CD14-positive monocyte (primary cell): ENCODE measurements at regions not wholly inside any gene's neighbourhood (a gene's known extent, or its start where the extent isn't known, plus 50 kb on each side); places are given as distances from the start of the nearest gene placed in this dataset.

Experiments used
- DNase-seq, 3 donors: peaks; one replicate each; pipeline ENCODE4 v3.0.0-alpha.2; 2011 to 2022
- H2AFZ ChIP-seq: 2 replicates; pipeline ENCODE4 v1.6.0; 2012; ENCODE audit warnings: mild to moderate bottlenecking, low read depth, low read length, inconsistent platforms; ENCODE audit not compliant: insufficient read depth, poor library complexity, severe bottlenecking
- H3K27ac ChIP-seq, 2 donors: 1 replicate in 1 of 2; 2 replicates in 1 of 2; pipeline ENCODE4 v1.5.1; 2012 to 2013; ENCODE audit warnings: low read length in 2 of 2, control low read depth in 1 of 2, inconsistent platforms in 1 of 2, low read depth in 1 of 2, mild to moderate bottlenecking in 1 of 2
- H3K27me3 ChIP-seq, 2 donors: one replicate each; pipeline versions ENCODE4 v1.6.0 to v1.6.1; 2011 to 2013; ENCODE audit warnings: low read length in 2 of 2; ENCODE audit not compliant: control insufficient read depth in 2 of 2, insufficient read depth in 2 of 2
- H3K36me3 ChIP-seq, 2 donors: replicated peaks in 1 of 2; 1 replicate in 1 of 2; 2 replicates in 1 of 2; pipeline versions ENCODE4 v1.5.1 to v1.6.1; 2012 to 2013; ENCODE audit warnings: low read length in 2 of 2, control low read depth in 1 of 2, inconsistent platforms in 1 of 2, mild to moderate bottlenecking in 1 of 2; ENCODE audit not compliant: insufficient read depth in 2 of 2, control insufficient read depth in 1 of 2
- H3K4me1 ChIP-seq, 2 donors: 1 replicate in 1 of 2; 2 replicates in 1 of 2; pipeline versions ENCODE4 v1.5.1 to v1.6.1; 2012 to 2013; ENCODE audit warnings: low read length in 2 of 2, control low read depth in 1 of 2, inconsistent platforms in 1 of 2, mild to moderate bottlenecking in 1 of 2, moderate library complexity in 1 of 2; ENCODE audit not compliant: insufficient read depth in 2 of 2, control insufficient read depth in 1 of 2
- H3K4me2 ChIP-seq: replicated peaks from 2 replicates; pipeline ENCODE3; 2012; ENCODE audit warnings: low read length, moderate library complexity, mild to moderate bottlenecking; ENCODE audit not compliant: poor library complexity, severe bottlenecking; ENCODE audit errors: extremely low read depth
- H3K4me3 ChIP-seq, 3 experiments: fragments of 200-600 bp in 1 of 3; sonication (generic) in 1 of 3; replicated peaks in 1 of 3; 1 replicate in 2 of 3; 2 replicates in 1 of 3; pipeline ENCODE4 v1.5.1; 2011 to 2013; ENCODE audit warnings: low read length in 3 of 3, mild to moderate bottlenecking in 3 of 3, control low read depth in 2 of 3, low read depth in 2 of 3, inconsistent platforms in 1 of 3, moderate library complexity in 1 of 3
- H3K79me2 ChIP-seq: 2 replicates; pipeline ENCODE4 v1.6.0; 2012; ENCODE audit warnings: mild to moderate bottlenecking, control low read depth, inconsistent platforms, low read length, moderate library complexity; ENCODE audit not compliant: insufficient read depth
- H3K9ac ChIP-seq: 2 replicates; pipeline ENCODE4 v1.6.0; 2017; ENCODE audit warnings: low read length, mild to moderate bottlenecking; ENCODE audit not compliant: insufficient read depth, poor library complexity, severe bottlenecking
- H3K9me3 ChIP-seq, 2 donors: replicated peaks in 1 of 2; 1 replicate in 1 of 2; 2 replicates in 1 of 2; pipeline versions ENCODE4 v1.5.1 to v1.6.1; 2012 to 2013; ENCODE audit warnings: low read length in 2 of 2, control low read depth in 1 of 2; ENCODE audit not compliant: control insufficient read depth in 1 of 2, insufficient read depth in 1 of 2
- H4K20me1 ChIP-seq: 2 replicates; pipeline ENCODE4 v1.6.0; 2012; ENCODE audit warnings: mild to moderate bottlenecking, low read length, control low read depth, moderate library complexity; ENCODE audit not compliant: insufficient read depth
- H3K27ac Mint-ChIP-seq, 7 donors: one replicate each; pipeline ENCODE4 v1.8.0; 2020; ENCODE audit warnings: mild to moderate bottlenecking in 7 of 7, mixed read lengths in 7 of 7, moderate library complexity in 6 of 7, inconsistent platforms in 2 of 7
- H3K27me3 Mint-ChIP-seq, 3 donors: one replicate each; pipeline ENCODE4 v1.8.0; 2021 to 2022; ENCODE audit warnings: low read depth in 3 of 3, mild to moderate bottlenecking in 3 of 3, mixed read lengths in 3 of 3, moderate library complexity in 3 of 3, inconsistent platforms in 1 of 3
- H3K36me3 Mint-ChIP-seq, 2 donors: one replicate each; pipeline ENCODE4 v1.8.0; 2020; ENCODE audit warnings: mixed read lengths in 2 of 2, inconsistent platforms in 1 of 2, mild to moderate bottlenecking in 1 of 2
- H3K4me1 Mint-ChIP-seq: one replicate; pipeline ENCODE4 v1.8.0; 2020; ENCODE audit warnings: mild to moderate bottlenecking, mixed read lengths
- H3K4me3 Mint-ChIP-seq, 2 donors: one replicate each; pipeline ENCODE4 v1.8.0; 2020; ENCODE audit warnings: mild to moderate bottlenecking in 2 of 2, mixed read lengths in 2 of 2, moderate library complexity in 1 of 2
- H3K9me3 Mint-ChIP-seq, 7 donors: one replicate each; pipeline ENCODE4 v1.8.0; 2020 to 2022; ENCODE audit warnings: mixed read lengths in 7 of 7, mild to moderate bottlenecking in 6 of 7, moderate library complexity in 6 of 7, inconsistent platforms in 2 of 7
- WGBS: methylation state at CpG from one replicate; pipeline ENCODE4 v1.1.5; 2013; ENCODE audit warnings: missing lambda C conversion rate; ENCODE audit not compliant: insufficient coverage; 5-methylcytosine and 5-hydroxymethylcytosine counted together
- intact Hi-C, 2 donors: fragments of 100-400 bp; cut with micrococcal nuclease; formaldehyde crosslinking; loops; one replicate each; pipeline versions ENCODE4 v1.15.0 to v1.15.1; 2023
- TF ChIP-seq, protein P1 (sequence below): fragments of 200-600 bp; IDR thresholded peaks from one replicate; pipeline ENCODE4 v1.8.0; 2022; ENCODE audit warnings: antibody characterized with exemption, mild to moderate bottlenecking

DNA sequence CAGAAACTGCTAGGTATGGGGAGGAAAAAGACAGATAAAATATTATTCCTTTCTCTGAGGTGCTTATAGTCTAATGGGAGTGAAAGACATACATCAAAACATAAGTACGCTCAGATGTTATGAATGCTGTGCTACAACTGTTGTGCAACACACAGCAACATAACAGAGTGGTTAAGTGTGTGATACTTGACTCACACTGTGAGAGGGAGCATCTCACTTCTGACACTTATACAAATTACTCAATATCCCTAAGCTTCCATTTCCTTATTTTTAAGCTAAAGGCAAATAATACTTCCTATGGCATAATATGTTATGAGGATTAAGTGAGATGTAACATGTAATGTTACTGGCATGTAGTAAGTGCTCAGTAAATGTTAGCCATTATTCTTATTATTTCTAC lies 110.6 kb upstream of the FER start:
- intact Hi-C loops: no loop called here
- TF ChIP-seq, protein P1, sequence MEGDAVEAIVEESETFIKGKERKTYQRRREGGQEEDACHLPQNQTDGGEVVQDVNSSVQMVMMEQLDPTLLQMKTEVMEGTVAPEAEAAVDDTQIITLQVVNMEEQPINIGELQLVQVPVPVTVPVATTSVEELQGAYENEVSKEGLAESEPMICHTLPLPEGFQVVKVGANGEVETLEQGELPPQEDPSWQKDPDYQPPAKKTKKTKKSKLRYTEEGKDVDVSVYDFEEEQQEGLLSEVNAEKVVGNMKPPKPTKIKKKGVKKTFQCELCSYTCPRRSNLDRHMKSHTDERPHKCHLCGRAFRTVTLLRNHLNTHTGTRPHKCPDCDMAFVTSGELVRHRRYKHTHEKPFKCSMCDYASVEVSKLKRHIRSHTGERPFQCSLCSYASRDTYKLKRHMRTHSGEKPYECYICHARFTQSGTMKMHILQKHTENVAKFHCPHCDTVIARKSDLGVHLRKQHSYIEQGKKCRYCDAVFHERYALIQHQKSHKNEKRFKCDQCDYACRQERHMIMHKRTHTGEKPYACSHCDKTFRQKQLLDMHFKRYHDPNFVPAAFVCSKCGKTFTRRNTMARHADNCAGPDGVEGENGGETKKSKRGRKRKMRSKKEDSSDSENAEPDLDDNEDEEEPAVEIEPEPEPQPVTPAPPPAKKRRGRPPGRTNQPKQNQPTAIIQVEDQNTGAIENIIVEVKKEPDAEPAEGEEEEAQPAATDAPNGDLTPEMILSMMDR: no peak

DNA sequence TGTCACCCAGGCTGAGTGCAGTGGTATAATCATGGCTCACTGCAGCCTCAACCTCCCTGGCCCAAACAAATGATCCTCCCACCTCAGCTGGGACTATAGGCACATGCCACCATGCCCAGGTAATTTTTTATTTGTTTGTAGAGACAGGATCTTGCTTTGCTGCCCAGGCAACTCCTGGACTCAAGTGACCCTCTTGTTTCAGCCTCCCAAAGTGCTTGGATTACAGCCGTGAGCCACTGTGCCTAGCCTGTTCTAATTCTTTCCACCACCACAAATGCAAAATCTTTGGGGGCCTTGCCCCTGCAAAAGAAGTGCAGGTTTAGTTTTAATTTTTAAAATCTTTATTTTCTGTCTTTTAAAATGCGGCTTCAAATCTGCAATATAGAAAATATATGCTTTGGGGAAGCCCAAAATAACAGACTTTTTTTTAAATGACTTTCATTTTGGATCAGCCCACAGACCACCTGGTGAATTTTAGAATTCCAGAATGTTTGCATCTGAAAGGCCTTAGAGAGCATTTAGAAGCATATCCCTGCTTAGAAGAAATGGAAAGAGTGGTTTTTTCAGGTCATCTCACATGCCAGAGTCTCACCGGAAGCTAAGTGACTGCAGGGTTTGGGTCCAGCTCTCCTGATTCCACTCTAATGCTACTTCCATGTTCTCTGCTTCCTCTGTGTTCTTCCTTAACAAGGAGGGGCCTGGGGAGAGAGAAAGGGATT lies 111.4 kb upstream of the FER start:
- H3K27ac Mint-ChIP-seq: peak overlapping the region in 2 of 7 donors; percentile 24 to 66
- peaks cover 0 to 6% (median 2%) of the 10 kb centered on the region in 7 donors for H3K9me3 Mint-ChIP-seq
- H3K27me3 Mint-ChIP-seq: peaks cover 0 to 1% (median 0%) of the 10 kb centered on the region in 3 donors
- H3K36me3 Mint-ChIP-seq: no peaks in the 10 kb centered on the region
- peaks cover 3 to 10% of the 10 kb centered on the region in 2 donors for H3K4me1 ChIP-seq
- no CpG with 5 or more reads among the region's 3 CpGs for WGBS
- no peaks in the 10 kb centered on the region for H3K27me3 ChIP-seq
- H3K4me2 ChIP-seq: no peak overlapping the region
- no peak overlapping the region for H3K9ac ChIP-seq
- H3K4me1 Mint-ChIP-seq: peaks cover 11% of the 10 kb centered on the region
- H3K9me3 ChIP-seq: no peaks in the 10 kb centered on the region
- no peak overlapping the region for H3K27ac ChIP-seq
- DNase-seq: no peak
- no peaks in the 10 kb centered on the region for H3K36me3 ChIP-seq
- H2AFZ ChIP-seq: no peak overlapping the region
- no peaks in the 10 kb centered on the region for H4K20me1 ChIP-seq
- no peaks in the 10 kb centered on the region for H3K79me2 ChIP-seq
- intact Hi-C loops: no loop called here
- TF ChIP-seq, protein P1: no peak
- H3K4me3 ChIP-seq: no peak overlapping the region
- no peak overlapping the region for H3K4me3 Mint-ChIP-seq

More for the DNA sequence above, 110.6 kb upstream of the FER start:
- peak overlapping the region in 4 of 7 donors; percentile 22 to 66 (median 37) for H3K27ac Mint-ChIP-seq
- H3K36me3 ChIP-seq: no peaks in the 10 kb centered on the region
- H3K27ac ChIP-seq: peak overlapping the region in 1 of 2 donors; percentile 21
- H3K9ac ChIP-seq: no peak overlapping the region
- no CpG with 5 or more reads among the region's 1 CpG for WGBS
- peaks cover 0 to 6% (median 2%) of the 10 kb centered on the region in 7 donors for H3K9me3 Mint-ChIP-seq
- H4K20me1 ChIP-seq: no peaks in the 10 kb centered on the region
- no peaks in the 10 kb centered on the region for H3K9me3 ChIP-seq
- no peaks in the 10 kb centered on the region for H3K79me2 ChIP-seq
- H3K4me1 Mint-ChIP-seq: peaks cover 13% of the 10 kb centered on the region
- H3K27me3 Mint-ChIP-seq: peaks cover 1 to 3% (median 2%) of the 10 kb centered on the region in 3 donors
- H3K27me3 ChIP-seq: no peaks in the 10 kb centered on the region
- no peak overlapping the region for H2AFZ ChIP-seq
- H3K4me1 ChIP-seq: peaks cover 4 to 10% of the 10 kb centered on the region in 2 donors
- H3K36me3 Mint-ChIP-seq: no peaks in the 10 kb centered on the region
- H3K4me3 ChIP-seq: no peak overlapping the region
- peak; percentile 64 to 83 (median 65) for DNase-seq
- H3K4me2 ChIP-seq: no peak overlapping the region
- no peak overlapping the region for H3K4me3 Mint-ChIP-seq
